Muscle of arm (tissue), 1 donor: ENCODE measurements at regions not wholly inside any gene's neighbourhood (a gene's known extent, or its start where the extent isn't known, plus 50 kb on each side); places are given as distances from the start of the nearest gene placed in this dataset.

Source experiments
- DNase-seq: peaks from one replicate; pipeline ENCODE4 v3.0.0-alpha.2; 2013

- DNase-seq = no peak
Measured at GRCh38 chr11:116533186-116533825, 239.5 kb downstream of the BUD13 start.

DNA sequence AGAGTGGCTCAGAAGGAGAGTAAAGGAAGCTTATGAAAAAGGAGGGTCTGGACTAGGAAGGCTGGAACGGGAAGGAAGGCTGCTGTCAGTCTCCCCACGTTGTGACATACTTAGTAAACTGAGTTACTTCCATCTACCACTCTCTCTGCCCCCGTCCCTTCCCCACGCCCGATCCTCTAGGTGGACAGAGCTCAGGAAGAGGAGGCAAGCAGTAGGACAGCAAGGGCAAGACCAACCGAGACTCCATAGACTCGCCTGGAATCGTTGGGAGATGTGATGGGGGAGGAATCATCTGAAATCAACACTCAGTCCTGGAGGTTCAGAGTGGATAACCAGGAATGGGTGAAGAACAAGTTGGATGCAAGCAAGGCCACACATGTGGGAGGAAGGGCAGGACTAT, 240.7 kb downstream of the BUD13 start:
- no peak for DNase-seq

DNA sequence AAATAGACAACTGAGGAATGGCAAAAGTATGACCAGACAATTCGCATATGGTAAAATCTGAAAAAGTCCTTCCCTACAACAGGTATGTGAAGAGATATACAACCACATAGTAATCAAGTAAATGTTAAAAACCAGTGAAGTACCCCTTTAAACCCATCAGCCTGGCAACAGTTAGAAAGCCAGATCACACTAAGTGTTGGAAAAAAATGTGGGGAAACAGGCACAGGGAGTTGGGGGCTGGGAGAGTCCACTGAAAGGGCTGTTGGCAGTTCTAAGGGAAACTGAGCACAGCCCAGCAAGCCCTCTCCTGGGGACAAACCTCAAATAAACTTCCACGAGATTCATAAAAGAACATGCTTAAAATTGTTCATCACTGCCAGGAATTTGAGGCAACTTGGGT, 242.1 kb downstream of the BUD13 start:
- DNase-seq = no peak

GRCh38 chr11:116529271-116529670, 243.5 kb downstream of the BUD13 start:
- no peak for DNase-seq

- no peak for DNase-seq
Measured at GRCh38 chr11:116527180-116527991, 245.4 kb downstream of the BUD13 start.

DNA sequence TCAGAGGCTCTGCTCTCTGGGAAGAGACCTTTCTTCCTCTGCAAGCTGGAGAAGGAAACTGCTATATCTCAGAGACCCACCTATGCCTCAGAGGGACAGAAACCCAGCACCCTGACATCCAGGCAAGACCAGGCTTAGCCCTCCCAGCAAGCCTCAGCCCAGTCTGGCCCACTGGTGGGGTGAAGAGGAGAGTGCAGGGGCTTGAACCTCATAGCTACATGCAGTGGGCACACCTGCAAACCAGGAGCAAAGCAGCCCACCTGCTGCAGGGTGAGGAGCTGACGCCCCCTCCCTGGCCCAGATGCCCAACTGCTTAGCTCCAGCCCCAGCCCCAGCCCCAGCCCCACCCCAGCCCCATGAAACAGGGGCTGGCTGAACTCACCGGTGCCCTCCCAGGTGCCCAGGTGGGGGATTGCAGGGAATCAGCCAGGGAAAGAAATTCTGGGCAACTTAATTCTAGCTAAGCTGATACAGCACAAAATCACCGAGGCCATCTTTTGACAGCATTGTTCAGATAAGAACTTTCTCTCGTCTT, 246.8 kb downstream of the BUD13 start:
- no peak for DNase-seq

DNA sequence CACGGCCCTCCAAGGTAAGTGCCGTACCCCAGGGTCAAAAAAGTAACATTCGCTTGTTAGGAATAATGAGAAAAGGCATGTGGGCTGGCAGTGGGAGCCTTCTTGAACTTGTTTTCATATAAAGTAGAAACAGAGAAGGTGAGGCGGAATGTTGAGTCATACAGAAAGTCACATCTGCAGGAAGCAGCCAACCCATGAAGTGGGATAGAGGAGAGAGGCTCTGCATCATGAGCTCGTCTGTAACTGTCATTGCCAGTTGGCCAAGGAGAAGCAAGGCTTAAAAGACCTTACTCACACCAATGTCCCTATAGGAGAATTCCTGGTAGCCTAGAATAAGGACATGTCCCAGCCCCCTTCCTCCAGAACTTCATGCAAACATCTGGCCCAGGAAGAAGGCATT, 253.3 kb downstream of the BUD13 start:
- DNase-seq = no peak

DNA sequence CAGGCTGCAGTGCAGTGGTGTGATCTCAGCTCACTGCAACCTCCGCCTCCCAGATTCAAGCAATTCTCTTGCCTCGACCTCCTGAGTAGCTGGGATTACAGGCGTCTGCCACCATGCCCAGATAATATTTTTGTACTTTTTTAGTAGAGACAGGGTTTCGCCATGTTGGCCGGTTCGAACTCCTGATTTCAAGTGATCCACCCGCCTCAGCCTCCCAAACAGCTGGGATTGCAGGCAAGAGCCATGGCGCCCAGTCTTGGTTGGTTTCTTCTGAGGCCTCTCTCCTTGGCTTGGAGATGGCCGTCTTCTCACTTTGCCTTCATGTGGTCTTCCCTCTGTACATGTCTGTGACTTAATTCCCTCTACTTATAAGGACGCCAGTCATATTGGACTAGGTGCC, 254.6 kb downstream of the BUD13 start:
- no peak for DNase-seq

DNA sequence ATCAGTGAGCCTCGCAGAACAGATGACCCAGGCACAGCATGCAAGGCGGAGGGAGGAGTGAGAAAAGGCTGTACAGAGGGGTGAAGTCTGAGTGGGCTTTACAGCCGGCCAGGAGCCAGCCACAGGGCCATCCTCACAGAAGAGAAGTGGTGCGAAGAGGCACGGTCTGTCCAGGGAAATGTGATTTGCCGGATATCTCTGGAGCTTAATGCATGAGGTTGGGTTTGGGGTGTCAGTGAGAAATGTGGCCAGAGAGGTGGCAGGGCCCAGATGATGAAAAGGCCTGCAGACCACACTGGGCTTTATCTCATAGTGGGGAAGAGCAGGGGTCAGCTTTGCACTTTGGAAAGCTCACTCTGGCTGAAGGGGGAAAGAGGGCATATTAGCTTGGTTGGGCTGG, 255.2 kb downstream of the BUD13 start:
- no peak for DNase-seq

DNA sequence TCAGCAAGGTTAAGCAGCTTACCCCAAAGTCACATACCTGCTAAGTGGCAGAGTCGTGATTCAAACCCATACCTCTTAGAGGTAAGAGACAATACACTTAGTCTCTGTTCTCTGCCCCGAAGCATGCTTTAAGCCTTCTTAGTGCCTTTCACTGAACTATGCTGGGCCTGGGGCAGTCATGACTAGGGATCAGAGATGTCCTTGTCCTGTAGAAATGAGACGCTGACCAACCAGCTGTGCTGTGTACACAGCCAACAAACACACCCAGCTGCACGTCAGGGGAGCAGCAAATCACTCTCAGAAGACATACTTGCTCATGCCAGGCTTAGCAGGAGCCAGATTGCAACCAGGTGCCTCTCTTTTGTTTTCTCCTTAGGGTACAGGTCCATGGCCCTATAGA, 255.7 kb downstream of the BUD13 start:
- no peak for DNase-seq

GRCh38 chr11:116515664-116516184, 257.1 kb downstream of the BUD13 start:
- no peak for DNase-seq

DNA sequence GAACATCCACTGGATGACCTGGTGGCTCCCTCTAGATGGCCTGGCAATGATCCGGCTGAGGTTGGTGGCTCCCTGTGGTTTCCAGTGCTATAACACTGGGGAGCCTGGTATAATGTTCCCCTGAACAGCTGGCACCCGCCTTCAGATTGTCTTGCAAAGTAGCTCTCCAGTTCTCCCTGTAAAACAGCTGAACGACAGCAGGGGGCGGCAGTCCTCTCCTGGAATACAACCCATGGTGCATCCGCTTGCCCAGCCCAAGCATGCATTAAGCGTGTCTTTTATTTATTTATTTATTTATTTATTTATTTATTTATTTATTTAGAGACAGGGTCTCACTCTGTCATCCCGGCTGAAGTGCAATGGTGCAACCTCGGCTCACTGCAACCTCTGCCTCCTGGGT, 258.9 kb downstream of the BUD13 start:
- no peak for DNase-seq

DNA sequence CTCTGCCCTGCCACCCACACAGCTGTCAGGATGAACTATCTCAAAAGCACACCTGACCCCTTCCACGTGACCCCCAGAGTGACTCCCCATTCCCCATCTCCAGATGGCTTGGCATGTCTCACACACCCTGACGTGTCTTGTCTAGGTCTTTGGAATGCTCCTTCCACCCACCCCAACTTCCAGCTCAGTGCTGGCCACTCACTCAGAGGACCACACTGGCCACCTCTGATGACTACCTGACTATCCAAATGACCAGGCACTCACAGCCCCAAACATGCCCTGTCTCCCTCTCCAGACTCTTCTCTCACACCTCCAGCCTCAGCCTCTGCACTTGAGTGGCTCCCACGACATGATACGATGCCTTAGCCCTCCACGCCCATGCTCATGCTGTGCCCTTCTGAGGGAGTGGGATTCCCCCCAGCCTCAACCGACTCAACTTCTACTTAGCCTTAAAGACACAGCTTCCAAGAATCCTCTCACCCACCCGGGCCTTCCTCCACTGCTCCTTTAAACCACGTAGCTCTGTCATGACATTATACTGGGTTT, 259.4 kb downstream of the BUD13 start:
- no peak for DNase-seq

DNA sequence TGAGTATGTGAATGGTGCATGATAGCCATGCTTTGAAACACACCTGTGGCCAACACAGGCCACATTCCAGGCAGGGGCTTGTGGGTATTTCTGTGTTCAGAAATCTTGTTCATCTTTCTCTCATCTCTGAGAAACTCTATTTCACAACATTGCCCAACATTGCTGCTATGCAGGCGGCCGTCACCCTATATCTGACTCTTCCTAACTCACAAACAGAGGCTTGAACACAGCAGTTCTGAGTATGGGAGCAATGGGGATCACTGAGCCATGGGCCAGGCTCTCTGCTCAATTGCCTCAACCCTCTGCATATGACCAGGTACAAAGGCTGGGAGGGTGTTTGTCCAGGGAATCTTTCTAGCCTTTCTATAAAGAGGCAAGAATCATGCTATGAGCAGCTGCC, 259.9 kb downstream of the BUD13 start:
- no peak for DNase-seq

DNA sequence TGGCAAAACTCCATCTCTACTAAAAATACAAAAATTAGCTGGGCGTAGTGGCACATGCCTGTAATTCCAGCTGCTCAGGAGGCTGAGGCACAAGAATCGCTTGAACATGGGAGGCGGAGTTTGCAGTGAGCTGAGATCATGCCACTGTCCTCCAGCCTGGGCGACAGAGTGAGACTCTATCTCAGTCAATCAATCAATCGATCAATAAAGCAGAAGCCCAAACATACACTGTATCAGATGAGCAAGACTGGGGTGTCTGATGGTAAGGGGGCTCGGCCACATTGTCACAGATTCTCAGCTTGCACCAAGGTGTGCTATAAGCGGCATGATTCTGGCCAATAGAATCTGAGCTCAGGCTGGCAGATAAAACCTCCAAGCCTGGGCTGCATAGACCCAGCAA, 261.1 kb downstream of the BUD13 start:
- no peak for DNase-seq

GRCh38 chr11:116510886-116511650, 261.7 kb downstream of the BUD13 start:
- DNase-seq = no peak

DNA sequence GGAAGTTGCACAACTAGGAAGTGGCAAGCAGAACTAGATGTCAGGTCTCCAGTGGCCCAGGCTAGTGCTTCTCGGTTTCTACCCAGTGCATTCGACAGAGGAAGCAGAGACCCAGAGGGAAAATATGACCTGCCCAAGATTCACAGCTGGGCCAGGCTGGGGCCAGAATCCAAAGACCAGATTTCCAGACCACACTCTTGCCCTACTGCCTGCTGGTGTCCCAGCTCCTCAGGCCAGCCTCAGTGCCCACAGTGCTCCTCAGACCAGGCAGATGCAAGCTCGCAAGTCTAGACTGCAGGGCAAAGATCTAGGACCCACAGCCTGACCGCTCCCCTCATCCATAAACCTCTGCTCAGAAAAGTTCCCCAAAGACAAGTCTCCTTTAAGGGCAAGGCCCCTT, 262.6 kb downstream of the BUD13 start:
- no peak for DNase-seq

DNA sequence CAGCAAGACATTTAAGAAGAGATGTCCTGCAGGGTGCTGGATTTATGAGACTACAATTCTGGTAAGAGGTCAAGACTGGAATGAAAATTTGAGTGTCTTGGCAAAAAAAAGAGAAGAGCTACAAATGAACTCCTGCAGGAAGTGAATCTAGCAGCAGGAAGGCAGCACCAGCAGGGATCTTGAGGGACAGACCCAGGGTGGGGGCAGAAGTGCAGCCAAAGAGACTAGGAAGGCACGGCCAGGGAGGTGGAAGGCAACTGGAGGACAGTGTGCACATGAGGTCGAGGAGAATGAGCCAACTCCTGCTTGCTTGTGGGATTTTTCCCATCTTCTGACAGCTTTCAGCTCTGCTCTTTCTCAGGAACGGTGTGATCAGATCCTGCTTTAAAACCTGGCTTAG, 263.2 kb downstream of the BUD13 start:
- no peak for DNase-seq

- DNase-seq = no peak
Measured at GRCh38 chr11:116507849-116508695, 264.7 kb downstream of the BUD13 start.

- DNase-seq = no peak
Measured at GRCh38 chr11:116507016-116507415, 265.8 kb downstream of the BUD13 start.

GRCh38 chr11:116506263-116506825, 266.4 kb downstream of the BUD13 start:
- DNase-seq = no peak
